ENCODE measurements at regions not wholly inside any gene's neighbourhood (a gene's known extent, or its start where the extent isn't known, plus 50 kb on each side); places are given as distances from the start of the nearest gene placed in this dataset.
"Not testable (repeated sequence)": the region's sequence is repeated elsewhere in the genome, so short reads cannot be mapped to it uniquely, and the experiment has no call there.

DNA sequence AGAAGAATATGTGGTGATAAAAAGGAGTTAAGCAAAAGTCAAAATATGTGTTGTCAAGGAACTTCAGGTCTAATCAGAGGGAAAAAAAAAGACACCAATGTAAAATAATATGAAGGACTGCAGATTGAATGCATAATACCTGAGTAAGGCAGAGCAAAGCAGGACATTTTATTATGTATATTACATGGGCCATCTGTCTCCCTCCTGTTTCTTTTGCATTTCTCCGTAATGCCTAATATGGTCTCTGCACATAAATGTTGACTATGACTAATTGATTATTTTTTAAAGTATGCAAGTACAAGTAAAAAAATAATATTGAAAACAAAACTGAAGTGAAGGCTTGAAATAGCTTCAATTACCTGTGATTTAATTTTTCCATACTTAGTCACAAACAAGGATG, 384.7 kb upstream of the MAN1A1 start:
- H3K4me3 ChIP-seq (ENCODE audit: low read depth, low read length) = no peak overlapping the region
- no peak for DNase-seq (ENCODE audit: low read depth)
- TF ChIP-seq, protein P1, sequence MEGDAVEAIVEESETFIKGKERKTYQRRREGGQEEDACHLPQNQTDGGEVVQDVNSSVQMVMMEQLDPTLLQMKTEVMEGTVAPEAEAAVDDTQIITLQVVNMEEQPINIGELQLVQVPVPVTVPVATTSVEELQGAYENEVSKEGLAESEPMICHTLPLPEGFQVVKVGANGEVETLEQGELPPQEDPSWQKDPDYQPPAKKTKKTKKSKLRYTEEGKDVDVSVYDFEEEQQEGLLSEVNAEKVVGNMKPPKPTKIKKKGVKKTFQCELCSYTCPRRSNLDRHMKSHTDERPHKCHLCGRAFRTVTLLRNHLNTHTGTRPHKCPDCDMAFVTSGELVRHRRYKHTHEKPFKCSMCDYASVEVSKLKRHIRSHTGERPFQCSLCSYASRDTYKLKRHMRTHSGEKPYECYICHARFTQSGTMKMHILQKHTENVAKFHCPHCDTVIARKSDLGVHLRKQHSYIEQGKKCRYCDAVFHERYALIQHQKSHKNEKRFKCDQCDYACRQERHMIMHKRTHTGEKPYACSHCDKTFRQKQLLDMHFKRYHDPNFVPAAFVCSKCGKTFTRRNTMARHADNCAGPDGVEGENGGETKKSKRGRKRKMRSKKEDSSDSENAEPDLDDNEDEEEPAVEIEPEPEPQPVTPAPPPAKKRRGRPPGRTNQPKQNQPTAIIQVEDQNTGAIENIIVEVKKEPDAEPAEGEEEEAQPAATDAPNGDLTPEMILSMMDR (IDR thresholded peaks at IDR 0.05; ENCODE audit: low read depth, low read length, missing control alignments) = no peak

DNA sequence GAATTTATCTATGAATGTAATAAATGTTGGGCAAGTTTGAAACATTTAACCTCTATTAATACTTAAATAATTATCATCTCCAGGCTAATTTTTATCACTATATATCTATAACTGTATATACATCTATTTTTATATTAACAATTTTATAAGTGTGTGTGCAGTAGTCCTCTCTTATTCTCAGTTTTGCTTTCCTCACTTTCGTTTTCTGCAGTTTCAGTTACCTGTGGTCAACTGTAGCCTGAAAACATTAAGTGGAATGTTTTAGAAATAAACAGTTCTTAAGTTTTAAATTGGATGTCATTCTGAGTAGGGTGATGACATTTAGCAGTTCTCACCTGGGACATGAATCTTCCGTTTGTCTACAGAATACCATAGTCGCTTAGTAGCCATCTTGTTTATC, 379.4 kb upstream of the MAN1A1 start:
- DNase-seq (ENCODE audit: low read depth) = no peak
- no peak overlapping the region for H3K4me3 ChIP-seq (ENCODE audit: low read depth, low read length)
- TF ChIP-seq, protein P1 (IDR thresholded peaks at IDR 0.05; ENCODE audit: low read depth, low read length, missing control alignments) = no peak

DNA sequence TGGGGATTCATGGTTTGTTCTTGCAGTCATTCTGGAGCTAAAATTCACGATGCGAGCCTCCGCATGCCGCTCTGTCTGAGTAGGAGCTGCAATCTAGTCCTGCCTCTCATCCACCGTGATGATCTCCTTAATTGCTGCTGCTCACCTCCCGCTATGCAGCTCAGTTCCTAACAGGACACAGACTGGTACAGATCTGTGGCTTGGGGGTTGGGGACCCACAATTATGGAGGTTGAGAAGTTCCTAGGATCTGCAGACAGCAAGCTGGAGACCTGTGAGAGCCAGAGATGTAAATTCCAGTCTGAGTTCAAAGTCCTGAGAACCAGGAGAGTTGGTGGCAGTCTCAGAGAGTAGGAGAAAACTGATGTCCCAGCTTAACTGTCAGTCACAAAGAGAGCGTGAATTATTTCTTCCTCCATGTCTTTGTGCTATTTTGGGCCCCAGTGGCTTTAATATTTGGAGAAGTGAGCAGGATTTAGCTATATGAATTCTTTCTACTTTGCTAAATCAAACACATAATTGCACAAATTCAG, 378.7 kb upstream of the MAN1A1 start:
- TF ChIP-seq, protein P1 (IDR thresholded peaks at IDR 0.05; ENCODE audit: low read depth, low read length, missing control alignments) = no peak
- DNase-seq (ENCODE audit: low read depth) = no peak
- no peak overlapping the region for H3K4me3 ChIP-seq (ENCODE audit: low read depth, low read length)

DNA sequence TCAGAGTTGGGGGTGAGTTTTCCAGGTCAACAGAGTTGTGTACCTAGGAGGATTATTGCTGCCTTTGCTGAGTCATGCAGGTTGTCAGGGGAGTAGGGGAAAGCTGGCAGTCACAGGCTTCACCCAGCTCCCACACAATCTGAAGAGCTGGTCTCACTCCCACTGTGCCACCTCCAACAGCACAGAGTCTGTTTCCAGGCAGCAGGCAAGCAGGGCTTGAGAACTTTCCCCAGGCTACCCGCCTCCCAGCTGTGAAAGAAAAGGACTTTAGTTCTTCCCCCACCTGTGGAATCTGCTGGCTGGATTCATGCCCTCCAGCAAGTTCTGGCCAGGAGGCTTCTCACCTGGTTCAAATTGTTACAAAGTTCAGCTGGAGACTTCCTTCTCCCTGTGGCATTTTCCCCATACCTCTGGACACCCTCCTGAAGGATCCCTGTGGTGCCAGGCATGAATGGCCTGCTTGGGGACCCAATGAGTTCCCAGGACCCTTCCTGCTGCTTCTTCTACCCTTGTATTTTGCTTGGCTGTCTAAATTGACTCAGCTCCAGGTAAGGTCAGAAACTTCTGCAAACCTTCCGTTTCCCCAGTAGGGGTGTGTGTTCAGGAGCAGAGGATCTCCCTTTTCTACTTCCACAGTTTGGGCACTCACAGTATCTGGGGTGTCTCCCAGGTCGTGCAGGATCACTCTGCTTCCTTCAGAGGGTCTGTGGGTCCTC, 378.1 kb upstream of the MAN1A1 start:
- no peak overlapping the region for H3K4me3 ChIP-seq (ENCODE audit: low read depth, low read length)
- TF ChIP-seq, protein P1 (IDR thresholded peaks at IDR 0.05; ENCODE audit: low read depth, low read length, missing control alignments) = peak; percentile 23
- no peak for DNase-seq (ENCODE audit: low read depth)

DNA sequence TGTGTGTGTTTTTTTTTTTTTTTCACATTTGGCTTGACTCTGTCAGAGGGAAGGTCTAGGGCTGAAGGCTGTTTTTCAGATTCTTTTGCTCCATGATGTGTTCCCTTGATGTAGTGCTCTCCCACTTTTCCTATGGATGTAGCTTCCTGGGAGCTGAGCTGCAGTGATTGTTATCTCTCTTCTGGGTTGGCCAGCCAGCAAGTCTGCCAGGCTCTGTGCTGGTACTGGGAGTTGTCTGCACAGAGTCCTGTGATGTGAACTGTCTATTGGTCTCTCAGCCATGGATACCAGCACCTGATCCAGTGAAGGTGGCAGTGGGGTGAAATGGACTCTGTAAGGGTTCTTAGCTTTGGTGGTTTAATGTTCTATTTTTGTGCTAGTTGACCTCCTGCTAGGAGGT, 377.4 kb upstream of the MAN1A1 start:
- not testable (repeated sequence) for DNase-seq (ENCODE audit: low read depth); H3K4me3 ChIP-seq (ENCODE audit: low read depth, low read length)

DNA sequence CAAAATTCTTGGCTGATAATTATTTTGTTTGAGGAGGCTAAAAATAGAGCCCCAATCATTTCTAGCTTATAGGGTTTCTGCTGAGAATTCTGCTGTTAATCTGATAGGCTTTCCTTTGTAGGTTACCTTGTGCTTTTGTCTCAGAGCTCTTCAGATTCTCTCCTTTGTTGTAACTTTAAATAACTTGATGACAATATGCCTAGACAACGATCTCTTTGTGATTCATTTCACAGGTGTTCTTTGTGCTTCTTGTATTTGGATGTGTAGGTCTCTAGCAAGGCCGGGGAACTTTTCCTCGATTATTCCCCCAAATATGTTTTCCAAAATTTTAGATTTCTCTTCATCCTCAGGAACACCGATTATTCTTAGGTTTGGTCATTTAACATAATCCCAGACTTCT, 376.5 kb upstream of the MAN1A1 start:
- DNase-seq (ENCODE audit: low read depth) = no peak
- no peak overlapping the region for H3K4me3 ChIP-seq (ENCODE audit: low read depth, low read length)
- TF ChIP-seq, protein P1 (IDR thresholded peaks at IDR 0.05; ENCODE audit: low read depth, low read length, missing control alignments) = no peak

DNA sequence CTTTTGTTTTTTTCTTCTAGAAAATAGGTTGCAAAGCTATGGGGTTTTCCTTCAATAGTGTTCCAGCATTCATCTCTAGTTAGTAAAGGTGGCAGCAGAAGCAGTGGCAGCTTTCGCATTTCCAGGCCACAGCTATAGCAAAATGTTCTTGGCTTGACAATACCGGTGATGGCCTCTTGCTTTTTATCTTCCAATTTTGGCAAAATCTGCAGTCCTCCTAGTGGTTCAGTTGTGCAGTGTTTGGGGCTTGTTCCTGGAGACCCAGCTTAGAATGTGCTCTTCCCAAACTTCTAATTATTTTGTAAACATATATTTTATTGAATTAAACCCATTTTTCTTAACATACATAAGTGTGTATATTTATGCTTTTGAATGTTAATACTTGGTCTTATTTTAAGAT, 370.6 kb upstream of the MAN1A1 start:
- TF ChIP-seq, protein P1 (IDR thresholded peaks at IDR 0.05; ENCODE audit: low read depth, low read length, missing control alignments) = peak; percentile 14
- DNase-seq (ENCODE audit: low read depth) = no peak
- H3K4me3 ChIP-seq (ENCODE audit: low read depth, low read length) = no peak overlapping the region
